PFSK-1 (cell line): ENCODE measurements at regions not wholly inside any gene's neighbourhood (a gene's known extent, or its start where the extent isn't known, plus 50 kb on each side); places are given as distances from the start of the nearest gene placed in this dataset.

Source experiments
- FOXP2 ChIP-seq: optimal IDR thresholded peaks from 2 replicates; pipeline ENCODE3; 2011; ENCODE audit warnings: borderline replicate concordance, control low read depth, inconsistent platforms; ENCODE audit not compliant: insufficient read depth; ENCODE audit errors: extremely low read length, extremely low read depth
- POLR2AphosphoS5 ChIP-seq: IDR thresholded peaks from 2 replicates; pipeline ENCODE4 v1.6.1; 2012; ENCODE audit warnings: low read depth, mild to moderate bottlenecking, control low read depth, low read length, moderate library complexity
- SIN3A ChIP-seq: IDR thresholded peaks from 2 replicates; pipeline ENCODE4 v1.6.1; 2012; ENCODE audit warnings: mild to moderate bottlenecking, low read length, moderate library complexity, borderline replicate concordance; ENCODE audit not compliant: insufficient read depth
- TAF1 ChIP-seq: IDR thresholded peaks from 2 replicates; pipeline ENCODE4 v1.6.1; 2012; ENCODE audit warnings: low read length, control low read depth, borderline replicate concordance; ENCODE audit not compliant: insufficient read depth
- TF ChIP-seq, protein P1 (sequence below), 2 experiments: IDR thresholded peaks; 2 replicates each; pipeline versions ENCODE4 v1.6.1 to v1.8.0; 2011 to 2012; ENCODE audit warnings: low read depth in 2 of 2, low read length in 2 of 2, control low read depth in 1 of 2, inconsistent platforms in 1 of 2, mild to moderate bottlenecking in 1 of 2, moderate library complexity in 1 of 2; ENCODE audit not compliant: insufficient read depth in 1 of 2

DNA sequence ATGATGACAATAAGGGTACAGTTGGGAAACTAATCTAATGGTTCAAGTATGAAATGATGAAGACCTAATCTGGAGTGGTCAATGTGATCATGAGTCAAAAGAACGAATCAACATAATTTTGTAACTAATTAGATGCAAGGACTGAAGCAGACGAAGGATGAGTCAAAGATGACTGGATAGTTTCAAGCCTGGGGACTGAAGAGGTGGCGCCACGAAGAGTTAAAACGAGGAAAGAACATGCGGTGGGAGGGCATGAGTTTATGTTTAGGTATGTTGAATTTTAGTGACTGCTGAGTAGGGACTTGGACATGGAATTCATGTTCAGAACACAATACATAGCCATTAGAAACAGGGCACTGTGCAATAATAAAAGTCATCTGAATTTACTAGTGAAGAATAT lies 221.5 kb upstream of the FAM241A start:
- TF ChIP-seq TAF1 (no peak), POLR2AphosphoS5 (no peak), SIN3A (no peak), FOXP2 (no peak)
- TF ChIP-seq, protein P1, sequence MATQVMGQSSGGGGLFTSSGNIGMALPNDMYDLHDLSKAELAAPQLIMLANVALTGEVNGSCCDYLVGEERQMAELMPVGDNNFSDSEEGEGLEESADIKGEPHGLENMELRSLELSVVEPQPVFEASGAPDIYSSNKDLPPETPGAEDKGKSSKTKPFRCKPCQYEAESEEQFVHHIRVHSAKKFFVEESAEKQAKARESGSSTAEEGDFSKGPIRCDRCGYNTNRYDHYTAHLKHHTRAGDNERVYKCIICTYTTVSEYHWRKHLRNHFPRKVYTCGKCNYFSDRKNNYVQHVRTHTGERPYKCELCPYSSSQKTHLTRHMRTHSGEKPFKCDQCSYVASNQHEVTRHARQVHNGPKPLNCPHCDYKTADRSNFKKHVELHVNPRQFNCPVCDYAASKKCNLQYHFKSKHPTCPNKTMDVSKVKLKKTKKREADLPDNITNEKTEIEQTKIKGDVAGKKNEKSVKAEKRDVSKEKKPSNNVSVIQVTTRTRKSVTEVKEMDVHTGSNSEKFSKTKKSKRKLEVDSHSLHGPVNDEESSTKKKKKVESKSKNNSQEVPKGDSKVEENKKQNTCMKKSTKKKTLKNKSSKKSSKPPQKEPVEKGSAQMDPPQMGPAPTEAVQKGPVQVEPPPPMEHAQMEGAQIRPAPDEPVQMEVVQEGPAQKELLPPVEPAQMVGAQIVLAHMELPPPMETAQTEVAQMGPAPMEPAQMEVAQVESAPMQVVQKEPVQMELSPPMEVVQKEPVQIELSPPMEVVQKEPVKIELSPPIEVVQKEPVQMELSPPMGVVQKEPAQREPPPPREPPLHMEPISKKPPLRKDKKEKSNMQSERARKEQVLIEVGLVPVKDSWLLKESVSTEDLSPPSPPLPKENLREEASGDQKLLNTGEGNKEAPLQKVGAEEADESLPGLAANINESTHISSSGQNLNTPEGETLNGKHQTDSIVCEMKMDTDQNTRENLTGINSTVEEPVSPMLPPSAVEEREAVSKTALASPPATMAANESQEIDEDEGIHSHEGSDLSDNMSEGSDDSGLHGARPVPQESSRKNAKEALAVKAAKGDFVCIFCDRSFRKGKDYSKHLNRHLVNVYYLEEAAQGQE (IDR thresholded peaks at IDR 0.05; ENCODE audit: insufficient read depth in 1 of 2, low read depth in 2 of 2, low read length in 2 of 2), result no peak

DNA sequence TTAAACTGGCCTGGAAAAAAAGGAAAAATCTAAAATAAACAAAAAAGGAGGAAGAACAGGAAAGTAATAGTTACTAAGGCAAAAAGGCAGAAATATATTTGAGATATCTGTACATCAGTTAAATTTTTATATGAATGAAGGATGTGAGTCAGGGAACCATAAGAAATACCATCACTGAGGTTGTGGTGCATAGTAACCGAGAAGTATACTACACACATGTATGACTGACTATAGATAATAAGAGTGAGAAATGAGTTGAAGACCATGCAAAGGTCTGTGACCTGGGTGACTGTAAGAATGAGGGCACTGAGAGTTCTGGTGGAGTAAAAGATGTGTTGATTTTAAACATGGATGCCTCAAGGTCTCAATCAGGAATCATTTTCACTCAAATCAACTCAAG lies 220.6 kb upstream of the FAM241A start:
- TF ChIP-seq POLR2AphosphoS5 (no peak), SIN3A (no peak), TAF1 (no peak), FOXP2 (no peak)
- TF ChIP-seq, protein P1 (IDR thresholded peaks at IDR 0.05; ENCODE audit: insufficient read depth in 1 of 2, low read depth in 2 of 2, low read length in 2 of 2), result no peak

GRCh38 chr4:111930659-111931058 lies 214.6 kb upstream of the FAM241A start:
- TF ChIP-seq FOXP2 (no peak), SIN3A (no peak), TAF1 (no peak), POLR2AphosphoS5 (no peak)
- TF ChIP-seq, protein P1 (IDR thresholded peaks at IDR 0.05; ENCODE audit: insufficient read depth in 1 of 2, low read depth in 2 of 2, low read length in 2 of 2), result no peak

DNA sequence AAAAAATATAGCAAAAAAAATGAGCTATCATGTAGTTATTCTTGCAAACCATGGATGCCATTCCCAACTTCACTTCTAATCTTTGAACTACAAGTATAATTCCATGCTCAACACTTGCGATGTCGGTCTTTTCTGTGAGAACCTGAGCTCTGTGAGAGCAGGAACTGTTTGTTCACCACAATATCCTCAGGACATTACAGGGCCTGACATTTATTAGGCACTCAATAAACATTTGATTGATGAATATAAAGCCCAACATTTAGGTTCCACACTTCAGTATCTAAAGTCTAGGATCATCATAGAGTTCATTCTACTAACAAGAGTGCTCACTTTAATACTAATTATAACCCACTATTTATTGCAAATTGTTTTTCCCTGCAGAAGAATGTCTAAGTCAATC lies 211.6 kb upstream of the FAM241A start:
- TF ChIP-seq, protein P1 (IDR thresholded peaks at IDR 0.05; ENCODE audit: insufficient read depth in 1 of 2, low read depth in 2 of 2, low read length in 2 of 2), result no peak
- TF ChIP-seq SIN3A (no peak), POLR2AphosphoS5 (no peak), FOXP2 (no peak), TAF1 (no peak)

DNA sequence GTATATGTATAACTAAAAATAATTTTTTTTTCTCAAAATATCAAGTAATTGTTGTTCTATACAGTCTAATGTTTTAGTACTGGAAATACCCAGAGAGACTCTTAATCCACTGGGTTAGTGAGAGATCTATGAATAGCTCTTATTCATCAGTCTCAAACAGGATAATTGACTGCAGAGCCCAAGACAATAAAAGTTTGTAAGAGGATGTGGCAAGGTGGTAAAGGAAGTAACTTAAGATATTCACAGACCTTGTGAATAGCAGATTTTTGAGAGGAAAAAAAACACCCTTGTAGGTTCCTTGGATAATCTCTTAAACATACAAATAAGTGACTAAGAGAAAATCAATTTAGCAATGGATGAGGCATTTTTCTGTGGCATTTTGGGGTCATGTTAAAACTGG lies 210.9 kb upstream of the FAM241A start:
- TF ChIP-seq FOXP2 (no peak), POLR2AphosphoS5 (no peak)
- TF ChIP-seq, protein P1 (IDR thresholded peaks at IDR 0.05; ENCODE audit: insufficient read depth in 1 of 2, low read depth in 2 of 2, low read length in 2 of 2), result no peak
